ENCODE measurements at regions not wholly inside any gene's neighbourhood (a gene's known extent, or its start where the extent isn't known, plus 50 kb on each side); places are given as distances from the start of the nearest gene placed in this dataset.
"Not testable (repeated sequence)": the region's sequence is repeated elsewhere in the genome, so short reads cannot be mapped to it uniquely, and the experiment has no call there.

GRCh38 chr18:40307627-40308026 is 1647.4 kb upstream of the PIK3C3 start:
- DNase-seq: no peak

- no peak for DNase-seq
These were observed 1658.2 kb upstream of the PIK3C3 start for GRCh38 chr18:40296717-40297413.

- no peak for DNase-seq
These were observed 1661.9 kb upstream of the PIK3C3 start for GRCh38 chr18:40292985-40293710.

- DNase-seq: no peak
These were observed 1671.5 kb upstream of the PIK3C3 start for GRCh38 chr18:40283560-40283959.

- DNase-seq: not testable (repeated sequence)
These were observed 1673.7 kb upstream of the PIK3C3 start for GRCh38 chr18:40281356-40281755.

- DNase-seq: no peak
These were observed 1680.3 kb upstream of the PIK3C3 start for GRCh38 chr18:40274618-40275196.

- DNase-seq: no peak
These were observed 1682.3 kb upstream of the PIK3C3 start for GRCh38 chr18:40272630-40273231.

- no peak for DNase-seq
These were observed 1695.8 kb upstream of the PIK3C3 start for GRCh38 chr18:40259115-40259835.

GRCh38 chr18:40258311-40258710 is 1696.7 kb upstream of the PIK3C3 start:
- DNase-seq: no peak

GRCh38 chr18:40250236-40250635 is 1704.8 kb upstream of the PIK3C3 start:
- no peak for DNase-seq

- DNase-seq: no peak
These were observed 1705.5 kb upstream of the PIK3C3 start for GRCh38 chr18:40249390-40250080.

- DNase-seq: not testable (repeated sequence)
These were observed 1709.4 kb upstream of the PIK3C3 start for GRCh38 chr18:40245612-40246011.

- DNase-seq: no peak
These were observed 1711.4 kb upstream of the PIK3C3 start for GRCh38 chr18:40243607-40244006.

GRCh38 chr18:40235836-40236235 is 1719.2 kb upstream of the PIK3C3 start:
- no peak for DNase-seq

GRCh38 chr18:40235323-40235722 is 1719.7 kb upstream of the PIK3C3 start:
- no peak for DNase-seq

GRCh38 chr18:40233931-40234616 is 1721.0 kb upstream of the PIK3C3 start:
- DNase-seq: no peak

- DNase-seq: no peak
These were observed 1732.3 kb upstream of the PIK3C3 start for GRCh38 chr18:40222776-40223175.

- no peak for DNase-seq
These were observed 1738.2 kb upstream of the PIK3C3 start for GRCh38 chr18:40216856-40217255.

GRCh38 chr18:40215979-40216378 is 1739.1 kb upstream of the PIK3C3 start:
- DNase-seq: no peak

- DNase-seq: no peak
These were observed 1744.3 kb upstream of the PIK3C3 start for GRCh38 chr18:40210696-40211095.

GRCh38 chr18:40208958-40209357 is 1746.1 kb upstream of the PIK3C3 start:
- no peak for DNase-seq

GRCh38 chr18:40197711-40198110 is 1757.3 kb upstream of the PIK3C3 start:
- DNase-seq: no peak

Measured in central memory CD4-positive, alpha-beta T cell (primary cell).